Fibroblast of the aortic adventitia (primary cell): ENCODE measurements at regions not wholly inside any gene's neighbourhood (a gene's known extent, or its start where the extent isn't known, plus 50 kb on each side); places are given as distances from the start of the nearest gene placed in this dataset.

ENCODE experiments used
- DNase-seq: peaks from one replicate; pipeline ENCODE4 v3.0.0-alpha.2; 2010; ENCODE audit warnings: low read depth
- H3K4me3 ChIP-seq: 2 replicates; pipeline ENCODE4 v1.5.1; 2011; ENCODE audit warnings: low read depth, mild to moderate bottlenecking, control low read depth, low read length, moderate library complexity
- CTCF ChIP-seq: IDR thresholded peaks from 2 replicates; pipeline ENCODE4 v1.5.1; 2011; ENCODE audit warnings: mild to moderate bottlenecking, low read length, control low read depth, inconsistent platforms; ENCODE audit not compliant: insufficient read depth

DNA sequence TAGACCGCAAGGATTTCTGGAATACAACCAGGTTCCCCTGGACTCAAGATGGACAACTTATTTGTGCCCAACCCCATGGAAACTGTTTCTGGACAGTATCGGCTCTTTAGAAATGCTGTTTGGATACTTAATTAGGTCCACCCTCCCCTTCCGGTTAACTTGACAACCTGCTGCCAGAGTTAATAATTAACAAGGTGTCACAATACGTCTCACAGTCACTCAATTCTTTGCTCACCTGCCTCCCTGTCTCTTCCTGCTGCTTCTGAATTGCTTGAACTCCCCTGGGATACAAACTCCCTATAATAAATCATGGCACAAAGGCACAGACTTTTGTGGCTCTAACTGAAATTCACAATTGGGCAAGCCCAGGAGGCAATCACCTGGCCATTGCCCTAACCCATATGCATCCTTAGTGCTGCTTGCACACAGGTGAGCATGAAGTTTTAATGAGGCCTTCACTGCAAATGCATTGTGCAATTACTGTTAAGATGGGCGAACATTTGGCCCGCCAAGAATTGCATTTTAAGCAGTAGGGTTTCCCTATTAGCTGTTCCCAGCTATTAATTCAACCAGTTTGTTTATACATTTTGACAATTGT is 504.4 kb upstream of the NOX3 start:
- no peak for TF ChIP-seq CTCF
- H3K4me3 ChIP-seq: no peak overlapping the region
- no peak for DNase-seq

DNA sequence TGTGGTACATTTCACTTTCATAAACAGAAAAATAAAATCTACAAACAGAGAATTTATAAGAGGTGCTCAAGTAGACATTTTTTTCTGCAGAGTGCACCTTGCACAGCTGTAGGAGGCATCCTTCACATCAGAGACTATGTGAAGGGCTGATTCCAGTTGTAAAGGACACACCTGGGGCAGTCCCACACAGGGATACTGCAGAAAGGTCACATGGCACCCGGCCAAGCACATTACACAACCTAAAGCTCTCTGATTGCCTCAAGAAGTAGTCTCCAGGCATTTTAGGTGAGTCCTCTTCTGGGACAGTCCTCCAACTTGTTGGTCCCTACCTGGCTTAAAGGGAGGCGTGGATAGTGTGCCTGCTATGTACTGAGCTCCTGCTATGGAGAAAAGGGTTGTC is 502.9 kb upstream of the NOX3 start:
- H3K4me3 ChIP-seq: no peak overlapping the region
- TF ChIP-seq CTCF: no peak
- DNase-seq: no peak

- DNase-seq: no peak
- H3K4me3 ChIP-seq: no peak overlapping the region
- no peak for TF ChIP-seq CTCF
Measured at GRCh38 chr6:155955038-155955437, 499.4 kb upstream of the NOX3 start.

DNA sequence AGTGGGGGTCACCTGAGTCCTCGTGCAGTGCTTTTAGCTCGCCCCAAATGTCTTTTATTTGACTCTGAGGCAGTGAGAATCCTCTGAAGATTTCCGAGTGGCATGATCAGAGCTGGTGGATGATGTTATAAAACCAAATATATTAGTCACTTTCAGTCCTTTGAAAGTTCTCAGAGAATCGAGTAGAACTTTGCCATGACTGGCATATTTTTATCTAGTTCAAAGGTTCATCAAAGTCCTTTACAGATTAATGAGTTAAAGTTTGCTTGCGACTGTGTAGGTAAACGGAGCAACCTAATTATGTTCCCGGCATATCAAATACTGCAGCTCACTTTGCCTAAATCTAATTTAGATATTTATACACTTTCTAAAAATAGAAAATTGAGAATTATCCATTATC is 498.5 kb upstream of the NOX3 start:
- DNase-seq: no peak
- no peak overlapping the region for H3K4me3 ChIP-seq
- TF ChIP-seq CTCF: no peak

DNA sequence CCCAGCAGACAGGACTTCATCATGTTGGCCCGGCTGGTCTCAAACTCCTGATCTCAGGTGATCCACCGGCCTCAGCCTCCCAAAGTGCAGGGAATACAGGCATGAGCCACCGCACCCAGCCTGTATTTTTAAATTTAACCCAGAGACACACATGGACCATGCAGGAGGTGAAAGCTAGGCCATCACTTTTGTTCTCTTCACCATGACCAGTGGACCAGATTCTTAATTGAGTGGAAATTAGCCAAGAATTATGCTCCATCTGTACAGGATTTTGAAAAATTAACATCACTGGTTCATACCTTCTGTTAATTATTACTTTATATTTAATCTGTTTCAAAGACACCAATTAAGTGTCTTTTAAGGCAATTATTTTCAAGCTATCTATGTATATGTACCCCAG is 493.6 kb upstream of the NOX3 start:
- DNase-seq: no peak
- no peak overlapping the region for H3K4me3 ChIP-seq
- TF ChIP-seq CTCF: no peak

DNA sequence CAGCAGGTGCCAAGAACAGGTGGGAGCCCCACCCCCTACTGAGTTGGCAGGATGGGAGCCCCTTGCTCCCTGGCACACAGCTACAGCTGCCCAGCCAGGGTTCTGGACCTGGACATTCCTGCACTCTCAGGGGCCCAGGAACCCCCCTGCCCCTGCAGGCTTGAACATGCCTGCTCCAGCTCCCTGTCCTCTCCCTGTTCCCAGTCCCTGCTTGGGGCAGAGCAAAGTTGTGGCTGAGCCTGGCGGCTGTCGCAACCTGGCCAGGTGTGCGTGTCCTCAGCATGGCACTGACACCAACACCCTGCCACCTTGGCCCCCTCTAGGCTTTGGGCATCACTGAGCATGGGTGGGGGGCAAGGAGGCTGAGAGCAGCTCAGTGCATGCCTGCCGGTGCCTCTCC is 491.2 kb upstream of the NOX3 start:
- no peak overlapping the region for H3K4me3 ChIP-seq
- DNase-seq: no peak
- TF ChIP-seq CTCF: no peak

DNA sequence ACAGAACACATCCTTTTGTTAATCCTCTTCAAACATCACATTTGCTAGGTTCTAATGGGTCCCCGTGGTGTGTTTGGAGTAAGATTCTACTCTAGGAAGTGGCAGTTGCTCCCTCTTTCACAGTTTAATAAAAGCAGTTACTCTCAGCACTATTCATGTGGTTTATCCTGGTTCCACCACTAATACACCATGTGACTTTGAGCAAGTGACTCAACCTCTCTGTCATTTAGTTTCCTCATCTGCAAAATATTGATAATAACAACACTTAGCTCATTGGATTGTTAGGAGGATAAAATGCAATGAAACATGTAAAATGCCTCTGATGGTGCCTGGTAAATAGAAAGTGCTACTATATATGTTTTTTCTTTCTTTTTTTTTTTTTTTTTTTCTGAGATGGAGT is 488.0 kb upstream of the NOX3 start:
- no peak for TF ChIP-seq CTCF
- DNase-seq: no peak
- no peak overlapping the region for H3K4me3 ChIP-seq
